ENCODE measurements at regions not wholly inside any gene's neighbourhood (a gene's known extent, or its start where the extent isn't known, plus 50 kb on each side); places are given as distances from the start of the nearest gene placed in this dataset.

DNA sequence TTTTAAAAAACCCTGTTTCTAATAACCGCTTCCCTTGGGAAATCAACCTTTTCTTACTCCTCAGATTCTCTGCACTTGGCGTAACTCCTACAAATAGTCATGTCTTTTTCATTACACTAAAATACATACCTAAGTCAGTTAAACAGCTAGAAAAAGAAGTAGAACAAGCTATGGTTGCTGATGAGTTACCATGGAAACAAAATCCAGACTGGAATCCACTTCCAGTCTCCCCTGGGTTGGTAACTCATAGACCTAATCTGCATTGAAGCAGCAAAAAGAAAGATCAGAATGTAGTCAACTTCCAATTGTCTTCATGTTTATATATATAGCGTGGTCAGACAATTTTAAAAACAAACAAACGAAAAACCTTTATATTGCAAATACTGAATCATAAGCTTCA is 260.8 kb upstream of the LRRN1 start:
- no peak overlapping the region for H3K27ac ChIP-seq
- TF ChIP-seq, protein P1, sequence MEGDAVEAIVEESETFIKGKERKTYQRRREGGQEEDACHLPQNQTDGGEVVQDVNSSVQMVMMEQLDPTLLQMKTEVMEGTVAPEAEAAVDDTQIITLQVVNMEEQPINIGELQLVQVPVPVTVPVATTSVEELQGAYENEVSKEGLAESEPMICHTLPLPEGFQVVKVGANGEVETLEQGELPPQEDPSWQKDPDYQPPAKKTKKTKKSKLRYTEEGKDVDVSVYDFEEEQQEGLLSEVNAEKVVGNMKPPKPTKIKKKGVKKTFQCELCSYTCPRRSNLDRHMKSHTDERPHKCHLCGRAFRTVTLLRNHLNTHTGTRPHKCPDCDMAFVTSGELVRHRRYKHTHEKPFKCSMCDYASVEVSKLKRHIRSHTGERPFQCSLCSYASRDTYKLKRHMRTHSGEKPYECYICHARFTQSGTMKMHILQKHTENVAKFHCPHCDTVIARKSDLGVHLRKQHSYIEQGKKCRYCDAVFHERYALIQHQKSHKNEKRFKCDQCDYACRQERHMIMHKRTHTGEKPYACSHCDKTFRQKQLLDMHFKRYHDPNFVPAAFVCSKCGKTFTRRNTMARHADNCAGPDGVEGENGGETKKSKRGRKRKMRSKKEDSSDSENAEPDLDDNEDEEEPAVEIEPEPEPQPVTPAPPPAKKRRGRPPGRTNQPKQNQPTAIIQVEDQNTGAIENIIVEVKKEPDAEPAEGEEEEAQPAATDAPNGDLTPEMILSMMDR (conservative IDR thresholded peaks at IDR 0.05): no peak

DNA sequence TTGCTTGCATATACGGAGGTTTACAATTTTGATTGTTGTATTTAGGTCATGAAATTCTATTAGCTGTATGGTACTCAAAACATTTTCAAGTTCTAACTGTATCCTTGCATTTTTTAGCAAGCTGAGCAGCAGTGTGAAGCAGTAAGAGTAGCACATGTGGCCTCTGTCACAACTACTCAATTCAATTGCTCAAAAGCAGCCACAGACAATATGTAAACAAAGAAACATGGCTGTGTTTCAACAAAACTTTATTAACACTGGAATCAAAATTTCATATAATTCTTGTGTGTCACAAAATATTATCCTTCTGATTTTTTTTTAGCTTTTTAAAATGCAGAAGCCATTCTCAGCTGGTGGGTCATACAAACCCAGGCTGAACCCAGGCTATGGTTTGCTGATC is 266.7 kb upstream of the LRRN1 start:
- TF ChIP-seq, protein P1 (conservative IDR thresholded peaks at IDR 0.05): no peak
- H3K27ac ChIP-seq: no peak overlapping the region

DNA sequence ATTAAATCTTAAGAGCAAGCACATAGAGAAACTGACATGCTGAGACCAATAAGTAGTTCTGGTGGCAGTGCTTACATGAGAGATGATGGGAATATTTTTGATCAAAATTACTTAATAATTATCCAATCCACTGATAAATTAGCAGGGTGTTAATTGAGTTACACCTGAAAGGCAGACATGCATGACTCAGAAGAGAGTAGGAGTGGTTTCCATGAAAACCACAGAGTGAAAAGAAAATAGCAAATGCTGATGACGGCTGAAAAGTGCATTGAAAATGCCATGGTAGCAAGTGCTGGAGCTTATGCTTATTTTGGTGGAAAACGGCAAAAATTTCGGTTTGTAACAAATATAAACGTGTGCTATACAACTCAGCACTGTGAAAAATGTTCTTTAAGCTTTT is 267.8 kb upstream of the LRRN1 start:
- H3K27ac ChIP-seq: no peak overlapping the region
- TF ChIP-seq, protein P1 (conservative IDR thresholded peaks at IDR 0.05): no peak

DNA sequence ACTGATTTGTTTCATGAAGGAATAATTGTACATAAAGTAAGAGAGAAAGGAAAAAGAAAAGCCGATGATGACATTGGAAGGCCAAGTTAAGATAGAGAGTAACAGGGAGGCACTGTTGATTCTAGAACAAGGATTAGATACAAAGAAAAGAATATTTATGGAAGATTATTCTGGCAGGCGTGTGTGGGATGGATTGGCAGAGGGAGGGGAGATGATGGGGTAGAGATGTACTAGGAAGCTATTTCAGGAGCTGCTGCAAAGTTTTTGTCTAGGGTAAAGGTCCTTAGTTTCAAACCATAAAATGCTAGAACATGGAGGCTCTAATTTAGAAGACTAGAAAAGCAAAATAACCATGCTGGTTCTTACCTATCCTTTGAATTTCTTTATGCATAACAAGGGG is 280.0 kb upstream of the LRRN1 start:
- H3K27ac ChIP-seq: no peak overlapping the region
- TF ChIP-seq, protein P1 (conservative IDR thresholded peaks at IDR 0.05): no peak

DNA sequence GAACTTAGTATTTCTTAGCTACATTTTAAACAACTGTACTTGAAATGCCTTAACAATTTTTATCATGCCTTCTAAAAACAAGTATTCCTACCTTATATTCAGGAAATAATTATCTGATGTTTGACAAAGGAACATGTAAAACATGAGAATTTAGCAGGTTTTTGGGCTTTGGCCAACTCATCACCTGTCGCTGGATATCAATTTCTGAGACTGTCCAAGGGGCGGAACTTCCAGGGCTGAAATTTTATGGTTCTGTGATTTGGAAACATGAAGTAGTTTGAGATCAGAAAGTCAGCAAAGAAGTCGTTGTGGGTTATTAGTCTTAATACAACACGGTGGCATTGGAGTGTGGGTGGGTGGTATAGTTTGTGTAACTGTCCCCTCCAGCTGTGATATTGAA is 282.2 kb upstream of the LRRN1 start:
- H3K27ac ChIP-seq: no peak overlapping the region; the same call in 1 of the 2 replicates
- TF ChIP-seq, protein P1 (conservative IDR thresholded peaks at IDR 0.05): no peak

DNA sequence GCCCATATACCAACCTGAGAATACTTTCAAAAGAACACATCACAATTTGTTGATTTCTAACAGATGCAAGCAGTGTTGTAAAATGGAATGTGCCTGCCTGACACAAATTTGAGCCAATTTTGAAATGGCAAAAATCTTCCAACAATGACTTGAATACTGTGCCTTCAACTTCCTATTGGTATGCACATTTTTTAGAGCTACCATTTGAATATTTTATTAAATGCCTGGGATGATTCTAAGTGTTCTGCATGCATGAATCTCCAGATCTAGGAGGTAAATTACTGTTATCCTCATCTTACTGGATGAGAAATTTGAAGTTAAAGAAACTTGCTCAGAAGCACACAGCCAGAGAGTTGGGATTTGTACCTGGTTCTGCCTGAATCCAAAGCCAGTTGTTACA is 282.8 kb upstream of the LRRN1 start:
- TF ChIP-seq, protein P1 (conservative IDR thresholded peaks at IDR 0.05): no peak
- H3K27ac ChIP-seq: no peak overlapping the region; the same call in 1 of the 2 replicates

DNA sequence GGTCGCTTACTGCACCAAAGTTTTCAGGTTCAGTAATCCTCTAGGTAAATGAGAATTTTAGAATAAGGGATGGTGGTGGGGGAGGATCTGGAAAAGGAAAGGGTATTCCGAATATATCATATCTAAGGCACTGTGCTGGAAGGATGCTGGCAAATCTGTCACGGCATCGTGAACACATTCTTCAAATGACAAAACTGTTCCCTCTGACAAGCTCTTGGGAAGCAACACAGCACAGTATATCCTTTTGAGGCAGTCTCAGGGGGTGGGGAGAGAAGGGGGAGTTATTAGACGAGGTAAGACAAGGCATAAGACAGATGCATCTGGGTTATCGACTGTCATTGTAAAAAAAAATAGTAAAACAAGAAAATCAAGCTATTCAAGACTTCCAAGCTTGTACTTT is 289.6 kb upstream of the LRRN1 start:
- H3K27ac ChIP-seq: no peak overlapping the region
- TF ChIP-seq, protein P1 (conservative IDR thresholded peaks at IDR 0.05): no peak

DNA sequence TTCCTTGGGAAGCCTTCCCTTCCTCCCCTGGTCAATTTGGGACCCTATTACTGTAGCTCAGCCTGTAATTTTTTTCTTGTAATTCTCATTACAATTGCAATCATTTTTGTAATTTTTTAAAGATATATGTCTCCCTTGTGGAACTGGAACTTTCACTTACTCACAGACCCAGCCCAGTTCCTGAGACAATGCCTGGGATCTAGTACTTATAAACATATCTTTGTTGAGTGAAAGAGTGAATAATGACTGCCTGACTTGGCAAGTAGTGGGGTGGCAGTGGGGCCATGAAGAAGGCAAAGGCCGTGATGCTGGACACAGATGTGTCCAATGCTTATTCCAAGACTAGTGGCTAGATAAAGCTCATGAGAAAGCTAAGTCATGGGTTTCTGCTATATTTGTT is 294.5 kb upstream of the LRRN1 start:
- no peak overlapping the region for H3K27ac ChIP-seq
- TF ChIP-seq, protein P1 (conservative IDR thresholded peaks at IDR 0.05): no peak

Data from VCaP (cell line).